Neural progenitor cell (in vitro differentiated cells): ENCODE measurements at regions not wholly inside any gene's neighbourhood (a gene's known extent, or its start where the extent isn't known, plus 50 kb on each side); places are given as distances from the start of the nearest gene placed in this dataset.

Experiments
- DNase-seq: peaks from one replicate; pipeline ENCODE4 v3.0.0-alpha.2; 2016; ENCODE audit warnings: low spot score
- H2AFZ ChIP-seq: fragments of 200-600 bp; sonication (generic); replicated peaks from 2 replicates; pipeline ENCODE4 v1.6.1; 2016; ENCODE audit warnings: antibody characterized with exemption
- H3F3A ChIP-seq: fragments of 200-600 bp; sonication (generic); 2 replicates; pipeline ENCODE4 v1.6.1; 2016; ENCODE audit warnings: antibody characterized with exemption, low read depth
- H3K27ac ChIP-seq: fragments of 200-600 bp; sonication (generic); 2 replicates; pipeline ENCODE4 v1.5.1; 2016; ENCODE audit warnings: mild to moderate bottlenecking
- H3K27me3 ChIP-seq: fragments of 200-600 bp; sonication (generic); 2 replicates; pipeline ENCODE4 v1.6.1; 2016; ENCODE audit warnings: mild to moderate bottlenecking, moderate library complexity
- H3K36me3 ChIP-seq: fragments of 200-600 bp; sonication (generic); 2 replicates; pipeline ENCODE4 v1.5.1; 2016
- H3K4me1 ChIP-seq: fragments of 200-600 bp; sonication (generic); 2 replicates; pipeline ENCODE4 v1.6.1; 2016; ENCODE audit warnings: mixed run types
- H3K4me2 ChIP-seq: fragments of 200-600 bp; sonication (generic); 2 replicates; pipeline ENCODE4 v1.6.1; 2016
- H3K4me3 ChIP-seq: fragments of 200-600 bp; sonication (generic); 2 replicates; pipeline ENCODE4 v1.5.1; 2016
- H3K79me2 ChIP-seq: fragments of 200-600 bp; sonication (generic); 2 replicates; pipeline ENCODE4 v1.6.1; 2016; ENCODE audit warnings: low read depth
- H3K9ac ChIP-seq: fragments of 200-600 bp; sonication (generic); 2 replicates; pipeline ENCODE4 v1.6.1; 2016
- H3K9me3 ChIP-seq: fragments of 200-600 bp; sonication (generic); 2 replicates; pipeline ENCODE4 v1.5.1; 2016; ENCODE audit warnings: low read depth
- H4K20me1 ChIP-seq: fragments of 200-600 bp; sonication (generic); 2 replicates; pipeline ENCODE4 v1.6.1; 2016; ENCODE audit warnings: low read depth
- H3K27ac Mint-ChIP-seq: 3 replicates; pipeline ENCODE4 v1.8.0; 2021; ENCODE audit warnings: mixed read lengths
- H3K27me3 Mint-ChIP-seq: 2 replicates; pipeline ENCODE4 v1.8.0; 2022; ENCODE audit warnings: low read depth, mild to moderate bottlenecking, inconsistent platforms, moderate library complexity, mixed read lengths; ENCODE audit not compliant: insufficient read depth
- H3K36me3 Mint-ChIP-seq: 3 replicates; pipeline ENCODE4 v1.8.0; 2021; ENCODE audit warnings: mixed read lengths
- H3K4me1 Mint-ChIP-seq: 3 replicates; pipeline ENCODE4 v1.8.0; 2021; ENCODE audit warnings: mixed read lengths
- H3K4me3 Mint-ChIP-seq: 3 replicates; pipeline ENCODE4 v1.8.0; 2021; ENCODE audit warnings: mild to moderate bottlenecking, moderate library complexity, mixed read lengths
- H3K9me3 Mint-ChIP-seq: 3 replicates; pipeline ENCODE4 v1.8.0; 2020; ENCODE audit warnings: mixed read lengths
- EZH2 ChIP-seq: fragments of 200-600 bp; sonication (generic); IDR thresholded peaks from 2 replicates; pipeline ENCODE4 v1.6.1; 2017; ENCODE audit warnings: antibody characterized with exemption, mild to moderate bottlenecking, moderate library complexity
- EZH2phosphoT487 ChIP-seq: fragments of 200-600 bp; sonication (generic); IDR thresholded peaks from 2 replicates; pipeline ENCODE4 v1.6.1; 2017; ENCODE audit warnings: antibody characterized with exemption
- TF ChIP-seq, protein P1 (sequence below): fragments of 200-600 bp; sonication (generic); IDR thresholded peaks from 2 replicates; pipeline ENCODE4 v1.5.1; 2017; ENCODE audit warnings: antibody characterized with exemption, mild to moderate bottlenecking

DNA sequence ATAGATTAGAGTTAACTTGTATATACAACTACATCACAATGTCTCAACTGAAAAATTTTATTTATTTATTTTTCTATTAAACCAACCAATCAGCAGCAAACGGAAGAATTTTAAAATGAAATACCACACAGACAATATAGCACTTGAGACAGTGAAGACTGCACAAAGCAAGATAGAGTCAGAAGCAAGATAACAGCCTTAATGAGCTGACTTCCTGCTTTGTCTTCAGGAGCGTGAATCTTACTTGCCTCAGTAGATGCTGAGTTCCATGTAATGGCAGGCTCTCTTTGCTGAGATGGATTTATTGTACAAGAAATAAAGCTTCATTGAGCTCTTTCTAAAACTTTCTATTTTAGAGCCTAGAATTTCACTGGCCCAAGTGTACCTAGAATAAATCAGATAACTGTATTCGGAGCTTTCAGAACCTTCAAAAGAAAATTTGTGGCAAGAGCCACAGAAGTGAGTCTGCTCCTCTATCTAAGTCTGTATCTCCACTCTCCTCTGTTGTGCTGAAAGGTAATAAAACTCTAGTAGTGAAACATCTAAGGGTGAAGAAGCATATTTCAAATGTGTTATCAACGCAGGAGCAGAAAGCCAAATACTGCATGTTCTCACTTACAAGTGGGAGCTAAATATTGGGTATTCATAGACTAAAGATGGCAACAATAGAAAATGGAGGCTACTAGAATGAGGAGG is 83.3 kb upstream of the ANKRD55 start:
- Histone ChIP-seq H3K27ac (no peak overlapping the region), H3K4me1 (no peaks in the 10 kb centered on the region), H3K27me3 (no peaks in the 10 kb centered on the region), H3K36me3 (no peaks in the 10 kb centered on the region), H3K4me3 (no peak overlapping the region), H2AFZ (no peak overlapping the region), H3K4me2 (no peak overlapping the region), H4K20me1 (no peaks in the 10 kb centered on the region), H3K9ac (no peak overlapping the region), H3F3A (no peaks in the 10 kb centered on the region), H3K79me2 (no peaks in the 10 kb centered on the region), H3K9me3 (no peaks in the 10 kb centered on the region)
- Mint-ChIP-seq H3K36me3 (no peaks in the 10 kb centered on the region), H3K27me3 (peaks cover under 1% of the 10 kb centered on the region), H3K27ac (no peak overlapping the region), H3K4me1 (peaks cover 5% of the 10 kb centered on the region), H3K9me3 (no peaks in the 10 kb centered on the region), H3K4me3 (no peak overlapping the region)
- no peak for DNase-seq
- TF ChIP-seq, protein P1, sequence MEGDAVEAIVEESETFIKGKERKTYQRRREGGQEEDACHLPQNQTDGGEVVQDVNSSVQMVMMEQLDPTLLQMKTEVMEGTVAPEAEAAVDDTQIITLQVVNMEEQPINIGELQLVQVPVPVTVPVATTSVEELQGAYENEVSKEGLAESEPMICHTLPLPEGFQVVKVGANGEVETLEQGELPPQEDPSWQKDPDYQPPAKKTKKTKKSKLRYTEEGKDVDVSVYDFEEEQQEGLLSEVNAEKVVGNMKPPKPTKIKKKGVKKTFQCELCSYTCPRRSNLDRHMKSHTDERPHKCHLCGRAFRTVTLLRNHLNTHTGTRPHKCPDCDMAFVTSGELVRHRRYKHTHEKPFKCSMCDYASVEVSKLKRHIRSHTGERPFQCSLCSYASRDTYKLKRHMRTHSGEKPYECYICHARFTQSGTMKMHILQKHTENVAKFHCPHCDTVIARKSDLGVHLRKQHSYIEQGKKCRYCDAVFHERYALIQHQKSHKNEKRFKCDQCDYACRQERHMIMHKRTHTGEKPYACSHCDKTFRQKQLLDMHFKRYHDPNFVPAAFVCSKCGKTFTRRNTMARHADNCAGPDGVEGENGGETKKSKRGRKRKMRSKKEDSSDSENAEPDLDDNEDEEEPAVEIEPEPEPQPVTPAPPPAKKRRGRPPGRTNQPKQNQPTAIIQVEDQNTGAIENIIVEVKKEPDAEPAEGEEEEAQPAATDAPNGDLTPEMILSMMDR, result no peak
- no peak for TF ChIP-seq EZH2
- no peak for TF ChIP-seq EZH2phosphoT487

DNA sequence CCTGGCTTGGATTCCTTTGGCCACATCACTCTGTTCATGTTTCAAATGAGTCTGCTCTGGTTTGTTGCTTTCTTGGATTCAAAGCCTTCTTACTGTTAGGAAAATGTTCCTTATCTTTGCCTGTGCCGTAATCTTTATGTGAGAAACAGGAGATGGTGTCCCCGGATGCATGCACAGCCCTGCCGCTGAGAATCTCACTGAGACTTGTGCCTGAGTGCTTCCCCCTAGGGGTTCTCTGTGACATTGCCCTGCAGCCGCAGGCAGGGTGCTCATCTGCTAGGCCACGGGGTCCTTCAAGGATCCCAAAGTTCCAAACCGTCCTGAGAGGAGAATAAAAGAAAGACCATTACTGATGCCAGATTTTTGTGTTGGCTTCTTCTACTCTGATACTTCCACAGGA is 81.4 kb upstream of the ANKRD55 start:
- Mint-ChIP-seq H3K36me3 (no peaks in the 10 kb centered on the region), H3K27me3 (no peaks in the 10 kb centered on the region), H3K4me3 (no peak overlapping the region), H3K9me3 (peaks cover 2% of the 10 kb centered on the region), H3K27ac (no peak overlapping the region), H3K4me1 (peaks cover 5% of the 10 kb centered on the region)
- Histone ChIP-seq H3K4me1 (no peaks in the 10 kb centered on the region), H4K20me1 (no peaks in the 10 kb centered on the region), H3K27me3 (no peaks in the 10 kb centered on the region), H3K36me3 (no peaks in the 10 kb centered on the region), H3F3A (no peaks in the 10 kb centered on the region), H3K9ac (no peak overlapping the region), H2AFZ (no peak overlapping the region), H3K4me2 (no peak overlapping the region), H3K9me3 (no peaks in the 10 kb centered on the region), H3K27ac (no peak overlapping the region), H3K4me3 (no peak overlapping the region), H3K79me2 (no peaks in the 10 kb centered on the region)
- TF ChIP-seq, protein P1, result peak; percentile 39
- no peak for TF ChIP-seq EZH2phosphoT487
- DNase-seq, result peak; percentile 12

DNA sequence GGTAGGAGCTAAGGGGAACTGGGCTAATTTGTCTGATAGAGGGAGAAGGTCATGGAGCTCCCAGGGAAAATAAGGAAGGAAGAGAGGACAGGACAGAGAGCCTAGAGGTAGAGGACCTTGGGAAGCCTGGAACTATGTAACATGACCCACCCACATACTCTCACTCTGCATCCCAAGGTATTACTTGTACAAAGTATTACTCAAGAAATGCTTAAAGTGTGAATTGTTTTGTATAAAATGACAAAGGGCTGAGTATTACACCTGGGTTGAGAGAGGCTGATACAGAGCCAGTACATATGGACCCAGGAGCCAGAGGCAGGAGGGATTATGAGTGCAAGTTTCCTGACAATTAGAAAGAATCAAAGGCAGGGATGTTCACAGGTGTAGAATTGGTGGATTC is 80.5 kb upstream of the ANKRD55 start:
- no peaks in the 10 kb centered on the region for H3K9me3 ChIP-seq
- no peaks in the 10 kb centered on the region for H3F3A ChIP-seq
- H3K4me1 Mint-ChIP-seq, result no peaks in the 10 kb centered on the region
- H4K20me1 ChIP-seq, result no peaks in the 10 kb centered on the region
- no peaks in the 10 kb centered on the region for H3K4me1 ChIP-seq
- no peaks in the 10 kb centered on the region for H3K79me2 ChIP-seq
- H3K4me3 Mint-ChIP-seq, result no peak overlapping the region
- no peak overlapping the region for H3K27ac Mint-ChIP-seq
- H3K9me3 Mint-ChIP-seq, result peaks cover 2% of the 10 kb centered on the region
- no peak overlapping the region for H3K4me2 ChIP-seq
- TF ChIP-seq EZH2, result no peak
- TF ChIP-seq EZH2phosphoT487, result no peak
- TF ChIP-seq, protein P1, result no peak
- H3K36me3 Mint-ChIP-seq, result no peaks in the 10 kb centered on the region
- H3K4me3 ChIP-seq, result no peak overlapping the region
- H3K27ac ChIP-seq, result no peak overlapping the region
- H3K27me3 ChIP-seq, result no peaks in the 10 kb centered on the region
- H3K36me3 ChIP-seq, result no peaks in the 10 kb centered on the region
- no peak overlapping the region for H2AFZ ChIP-seq
- no peak overlapping the region for H3K9ac ChIP-seq
- no peak for DNase-seq
- no peaks in the 10 kb centered on the region for H3K27me3 Mint-ChIP-seq
